Limb (tissue), 2 donors: ENCODE measurements at regions not wholly inside any gene's neighbourhood (a gene's known extent, or its start where the extent isn't known, plus 50 kb on each side); places are given as distances from the start of the nearest gene placed in this dataset.

Source experiments
- DNase-seq, 2 donors: peaks; one replicate each; pipeline ENCODE4 v3.0.0-alpha.2; 2016; ENCODE audit errors: extremely low spot score in 2 of 2

DNA sequence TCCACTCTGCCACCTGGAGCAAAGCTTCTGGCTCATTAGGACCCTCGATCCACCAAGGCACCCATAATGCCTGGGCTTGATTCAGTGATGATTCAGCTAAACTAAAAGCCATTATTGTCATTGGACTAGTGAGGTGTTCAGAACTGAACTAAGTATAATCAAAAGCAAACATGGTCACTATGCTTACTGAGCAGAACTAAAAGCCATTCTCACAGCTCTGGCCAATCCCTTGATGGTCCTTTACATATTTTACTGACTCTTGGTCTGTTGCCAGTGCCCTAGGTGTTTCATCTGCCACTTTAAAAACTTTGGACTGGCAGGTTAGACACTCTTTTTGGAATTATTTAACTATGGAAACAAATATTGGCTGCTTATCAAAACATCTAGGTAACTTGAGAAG lies 703.5 kb downstream of the FAT4 start:
- no peak for DNase-seq

DNA sequence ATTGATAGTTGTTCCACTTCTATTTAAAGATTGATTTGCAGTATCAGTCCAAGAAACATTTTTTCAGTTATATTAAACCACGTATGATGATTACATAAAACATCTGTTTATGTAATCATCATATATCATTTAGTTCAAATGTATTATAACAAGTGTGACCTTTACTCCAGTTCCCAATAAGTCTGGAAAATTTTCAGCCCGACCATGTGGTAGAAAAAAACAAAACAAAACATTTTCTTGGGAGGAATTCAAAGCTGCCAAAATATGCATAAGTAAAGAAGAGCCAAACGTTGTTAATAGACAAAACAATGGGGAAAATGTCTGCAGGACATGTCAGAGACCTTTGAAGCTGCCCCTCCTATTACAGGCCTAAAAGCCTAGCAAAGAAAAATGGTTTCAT lies 709.1 kb downstream of the FAT4 start:
- DNase-seq, result peak in 1 of 2 donors; percentile 13

DNA sequence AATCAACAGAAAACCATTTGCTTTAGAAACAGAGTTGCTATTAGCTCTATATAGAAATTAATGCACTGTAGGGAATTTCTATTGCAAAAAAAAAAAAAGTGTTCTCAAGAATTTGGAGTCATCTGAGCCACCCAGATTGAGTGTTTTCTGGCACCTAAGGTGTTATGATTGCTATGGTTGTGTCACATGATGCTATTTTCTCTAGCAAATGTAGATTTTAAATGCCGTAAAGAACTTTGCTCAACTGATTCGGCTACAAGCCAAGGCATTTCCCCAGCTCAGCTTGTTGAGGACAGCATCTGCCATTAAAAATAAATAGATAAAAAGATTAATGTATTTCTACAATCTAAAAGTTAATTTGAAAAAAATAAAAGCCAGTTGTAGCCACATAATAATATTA lies 712.8 kb downstream of the FAT4 start:
- DNase-seq, result no peak

DNA sequence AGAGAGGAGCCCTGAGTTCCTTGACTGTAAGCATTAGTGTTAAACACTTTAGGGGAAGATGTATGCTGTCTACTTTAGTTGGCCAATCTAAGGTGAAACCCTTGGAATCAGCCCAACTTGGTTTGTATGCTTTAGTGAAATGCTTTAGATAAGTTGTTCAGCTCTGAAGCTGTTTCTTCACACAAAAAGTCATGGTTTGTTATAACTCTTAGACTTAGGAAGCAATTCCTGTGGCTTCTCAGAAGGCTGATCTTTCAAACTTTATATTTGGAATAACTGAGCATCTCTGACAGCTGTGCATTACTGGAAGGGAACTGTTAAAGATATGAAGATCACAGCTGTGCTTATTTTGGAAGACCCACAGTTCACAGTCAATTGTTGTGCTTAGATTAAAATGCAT lies 714.1 kb downstream of the FAT4 start:
- peak in 1 of 2 donors; percentile 52 for DNase-seq

DNA sequence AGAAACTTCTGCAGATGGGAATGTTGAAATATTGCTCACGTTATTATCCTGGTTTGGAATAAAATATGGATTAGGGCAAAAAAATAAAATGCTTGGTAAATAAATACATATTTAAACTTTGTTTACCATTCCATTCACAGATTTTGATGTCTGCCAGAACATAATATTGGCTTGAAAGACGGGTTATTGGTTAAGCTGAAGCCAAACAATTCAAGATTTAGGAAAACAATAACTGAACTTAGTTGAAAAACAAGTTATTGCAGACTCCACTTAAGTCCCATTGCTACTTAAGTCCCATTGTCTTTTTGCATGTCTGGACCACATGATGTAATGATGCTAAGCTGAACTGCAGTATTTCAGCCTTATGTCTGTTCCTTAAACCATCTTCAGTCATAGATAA lies 722.5 kb downstream of the FAT4 start:
- DNase-seq, result no peak

DNA sequence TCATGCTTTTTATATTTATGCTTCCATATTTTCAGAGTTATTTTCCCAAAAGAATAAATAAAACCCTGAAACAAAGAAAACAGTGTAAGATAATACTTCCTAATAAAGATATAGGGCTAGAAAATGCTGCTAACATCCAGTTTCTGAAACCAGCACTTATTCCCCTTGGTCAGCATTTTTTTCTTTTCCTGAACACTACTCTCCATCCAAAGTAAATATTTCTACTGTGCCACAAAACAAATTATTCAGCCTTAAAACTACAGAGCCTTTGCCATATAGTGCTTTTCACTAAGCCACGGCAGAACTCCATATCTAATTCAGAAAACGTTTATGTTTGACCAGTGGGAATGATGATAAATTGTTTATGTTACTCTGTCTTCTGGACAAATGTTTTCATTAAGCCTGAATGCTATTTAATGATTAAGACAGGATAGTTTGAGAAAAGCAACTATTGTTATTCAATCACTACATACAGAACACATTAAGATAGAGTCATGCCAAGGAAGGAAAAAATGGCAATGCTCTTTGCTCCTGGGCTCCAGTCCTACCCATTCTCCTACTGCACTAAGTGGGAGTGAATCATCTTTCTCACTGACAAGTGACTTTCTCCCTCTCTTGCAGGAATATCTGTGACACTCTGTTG lies 723.9 kb downstream of the FAT4 start:
- DNase-seq, result peak in 1 of 2 donors; percentile 10

DNA sequence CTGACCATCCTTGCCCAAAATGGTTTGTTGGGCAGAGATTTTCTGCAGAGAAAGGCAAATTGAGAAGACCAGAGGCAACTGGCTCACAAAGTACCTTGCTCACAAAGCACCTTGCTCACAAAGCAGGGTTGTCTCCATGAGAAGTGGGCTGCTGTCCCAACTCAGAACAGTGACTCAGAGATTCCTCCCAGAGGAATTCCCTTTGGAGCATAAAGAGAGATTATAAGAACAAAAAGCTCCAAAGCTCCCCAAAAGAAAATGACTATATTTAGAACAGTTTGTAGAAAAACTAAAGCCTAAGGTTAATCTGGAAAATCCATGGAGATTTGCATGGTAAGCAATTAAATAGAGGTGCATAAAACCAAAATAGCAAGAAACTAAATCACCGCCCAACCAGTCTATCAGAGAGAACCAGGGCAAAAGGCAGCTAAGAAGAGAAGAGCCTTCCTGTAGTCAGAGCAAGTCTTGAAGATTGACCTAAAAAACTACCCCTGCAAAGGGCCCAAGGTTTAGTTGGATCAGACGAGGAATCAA lies 731.4 kb downstream of the FAT4 start:
- no peak for DNase-seq

DNA sequence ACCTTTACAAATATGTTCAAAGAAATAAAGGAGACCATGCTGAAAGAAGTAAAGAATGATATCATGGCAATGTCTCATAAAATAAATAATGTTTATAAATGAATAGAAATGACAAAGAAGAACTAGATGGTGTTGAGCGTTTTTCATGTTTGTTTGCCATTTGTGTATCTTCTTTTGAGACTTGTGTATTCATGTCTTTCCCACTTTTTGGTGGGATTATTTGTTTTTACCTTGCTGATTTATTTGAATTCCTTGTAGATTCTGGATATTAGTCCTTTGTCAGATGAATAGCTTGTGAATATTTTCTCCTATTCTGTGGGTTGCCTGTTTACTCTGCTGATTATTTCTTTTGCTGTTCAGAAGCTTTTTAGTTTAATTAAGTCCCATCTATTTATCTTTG lies 732.4 kb downstream of the FAT4 start:
- no peak for DNase-seq

DNA sequence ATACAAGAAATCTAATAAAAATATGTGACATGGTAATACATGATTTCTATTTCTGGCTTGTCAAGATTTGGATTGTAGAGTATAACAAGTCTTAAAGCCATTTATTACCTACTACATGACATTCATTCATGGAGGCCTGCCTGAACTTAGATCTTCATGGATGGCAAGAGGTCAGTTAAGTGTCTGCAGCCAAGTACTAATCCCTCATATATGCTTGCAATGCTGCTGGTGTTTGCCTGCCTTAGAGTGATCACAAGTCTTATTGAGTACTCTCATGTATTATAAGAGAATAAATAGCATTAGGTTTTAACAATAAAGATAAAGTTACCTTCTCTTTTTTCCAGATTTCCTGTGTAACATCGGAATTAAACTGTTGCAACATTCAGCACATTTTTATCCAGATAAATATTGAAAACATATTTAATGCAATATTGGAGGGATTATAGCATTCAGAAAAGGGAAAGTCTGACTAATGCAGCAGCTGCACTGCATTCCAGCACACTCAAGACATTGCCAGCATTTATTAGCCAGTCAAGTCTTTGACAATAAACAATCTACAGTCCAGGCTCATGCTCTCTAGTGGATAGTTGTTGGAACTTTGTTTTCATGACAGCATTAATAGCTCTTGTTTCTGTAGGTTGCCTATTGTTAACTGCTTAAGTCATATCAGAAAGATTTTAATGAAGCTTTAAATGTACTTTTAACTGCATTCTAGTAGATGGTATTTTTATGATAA lies 737.1 kb downstream of the FAT4 start:
- peak; percentile 38 to 94 for DNase-seq

DNA sequence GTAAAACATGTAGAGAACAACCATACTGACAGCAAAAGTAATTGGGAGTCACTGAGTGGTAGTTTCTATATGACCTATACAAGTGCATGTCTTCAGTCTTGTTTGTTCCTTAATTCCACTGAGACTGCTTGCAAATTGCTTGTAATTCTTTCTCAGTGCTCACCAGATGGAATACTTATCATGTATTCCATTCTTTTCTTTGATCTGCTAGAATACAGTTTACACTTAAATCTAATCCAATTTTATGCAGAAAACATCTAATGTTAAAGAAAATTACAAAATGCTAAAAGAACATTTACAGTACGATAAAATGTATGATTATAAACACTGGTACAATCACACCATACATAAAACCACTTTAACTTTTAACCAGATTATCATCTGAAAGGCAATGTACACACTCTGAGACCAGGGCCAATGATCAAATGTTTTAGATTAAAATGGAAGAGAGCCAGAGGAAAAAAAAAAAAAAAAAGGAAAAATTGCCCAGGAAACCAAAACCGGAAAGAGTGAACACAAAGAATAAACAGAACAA lies 741.4 kb downstream of the FAT4 start:
- no peak for DNase-seq

DNA sequence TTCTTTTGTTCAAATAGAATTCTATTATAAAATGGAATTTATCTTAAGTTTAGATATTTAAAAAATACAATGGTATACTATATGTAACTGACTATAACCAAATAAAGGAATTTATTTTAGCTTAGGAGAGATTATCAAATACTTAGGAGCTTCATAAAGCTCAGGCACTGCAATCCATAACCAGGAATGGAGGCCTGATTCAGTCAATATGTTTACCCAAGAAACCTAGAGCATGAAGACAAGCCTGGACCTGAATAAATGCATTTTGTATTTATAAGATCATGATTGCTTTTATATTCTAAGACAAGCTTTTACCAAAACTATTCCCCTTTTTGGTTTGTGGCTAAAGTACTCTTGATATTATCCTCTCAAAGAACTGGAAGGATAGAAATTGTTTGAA lies 742.6 kb downstream of the FAT4 start:
- no peak for DNase-seq

DNA sequence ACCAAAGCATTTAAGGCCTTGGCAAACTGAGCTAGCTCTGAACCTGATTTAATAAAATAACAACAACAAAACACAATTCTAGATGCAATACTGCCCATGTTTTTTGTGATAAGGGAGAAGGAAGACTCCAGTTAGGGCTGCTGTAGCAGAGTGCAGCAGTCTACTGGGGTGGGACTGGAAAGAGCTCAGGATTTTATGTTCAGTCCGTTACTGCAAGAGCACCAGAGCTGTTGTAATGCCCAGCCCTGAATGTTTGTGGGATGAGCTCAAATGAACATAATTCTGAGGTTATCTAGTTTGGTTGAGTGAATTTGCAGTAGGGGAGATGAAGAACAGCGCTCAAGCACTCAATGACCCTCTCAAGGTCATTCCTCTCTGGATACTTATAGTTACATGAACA lies 743.8 kb downstream of the FAT4 start:
- no peak for DNase-seq

DNA sequence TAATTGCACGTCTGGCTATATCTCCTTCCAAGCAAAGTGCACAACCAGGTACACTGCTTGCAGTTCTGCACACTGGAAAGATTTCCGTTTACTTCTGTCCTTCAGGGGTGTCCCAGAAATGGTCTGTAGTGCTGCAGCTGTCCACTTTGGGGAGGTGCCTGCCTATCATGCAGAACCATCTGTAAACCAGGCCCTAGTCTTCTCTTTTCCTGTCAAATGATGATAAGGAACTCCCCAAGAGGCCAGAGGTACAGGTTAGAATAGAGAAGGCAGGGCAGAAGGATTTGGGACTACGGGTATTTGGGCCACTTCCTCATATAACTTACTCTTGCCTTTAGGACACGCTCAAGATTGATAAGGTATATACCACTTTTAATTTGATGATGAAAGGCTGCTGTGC lies 746.9 kb downstream of the FAT4 start:
- no peak for DNase-seq

DNA sequence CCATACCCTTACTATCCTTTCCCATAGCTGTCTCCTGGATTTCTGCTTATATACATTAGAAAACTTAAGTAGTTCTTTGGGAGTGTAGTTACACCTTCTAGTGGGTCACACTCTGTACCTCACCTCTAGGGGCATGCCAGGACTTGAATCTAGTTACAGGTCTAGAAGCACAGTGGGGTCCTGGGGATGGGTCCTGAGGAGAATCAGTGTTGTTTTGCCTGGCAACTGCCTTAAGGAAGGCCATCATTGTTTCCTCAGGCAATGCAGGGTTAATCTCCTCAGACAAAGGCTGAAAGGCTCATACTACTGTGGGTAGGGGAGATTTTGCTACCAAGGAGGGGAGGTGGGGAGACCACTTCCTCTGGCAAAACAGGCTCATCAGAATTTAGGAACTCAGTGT lies 750.3 kb downstream of the FAT4 start:
- no peak for DNase-seq

DNA sequence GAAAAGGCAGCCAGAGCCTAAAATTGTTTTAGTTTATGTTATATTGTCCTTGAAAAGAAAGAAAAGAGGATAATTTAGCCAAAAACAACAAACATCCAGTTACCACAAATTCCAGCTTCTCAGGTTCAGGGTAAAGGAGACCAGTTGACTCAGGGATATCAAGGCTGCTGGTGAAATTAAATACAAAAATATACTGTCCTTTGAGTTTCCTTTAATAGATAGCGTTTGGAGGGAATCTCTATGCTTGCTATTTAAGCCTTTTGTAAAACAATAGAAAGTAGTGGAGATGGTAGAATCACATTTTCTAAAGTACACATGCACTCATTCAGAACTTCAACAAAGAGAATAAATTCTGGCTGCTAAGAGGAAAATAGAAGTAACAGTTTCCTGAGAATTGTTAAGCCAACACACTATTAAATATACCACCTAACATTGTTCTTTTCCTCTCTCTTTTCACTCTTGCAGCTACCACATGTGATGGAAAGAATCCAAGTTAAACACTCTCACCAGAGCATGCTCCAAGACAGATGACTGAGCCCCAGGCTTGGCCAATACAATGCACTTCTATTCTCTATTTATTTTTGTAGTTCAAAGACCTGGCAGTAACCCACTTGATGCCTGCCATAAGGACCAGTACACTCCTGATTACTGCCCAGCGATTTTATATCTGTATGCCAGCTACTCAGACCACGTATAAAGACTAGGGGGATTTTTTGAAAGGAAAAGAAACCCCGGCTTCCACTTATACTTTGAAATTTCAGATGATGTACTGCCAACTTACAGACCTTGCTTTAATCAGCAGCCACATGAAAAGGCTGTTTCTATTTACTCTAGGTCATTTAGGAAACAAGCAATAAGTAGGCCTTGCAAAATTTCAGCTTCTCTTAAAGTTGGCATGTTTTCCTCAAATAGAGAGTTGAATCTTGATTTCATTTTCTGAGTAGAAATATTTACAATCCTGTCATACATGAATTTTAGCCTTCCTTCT lies 756.9 kb downstream of the FAT4 start:
- DNase-seq, result peak; percentile 41 to 60

DNA sequence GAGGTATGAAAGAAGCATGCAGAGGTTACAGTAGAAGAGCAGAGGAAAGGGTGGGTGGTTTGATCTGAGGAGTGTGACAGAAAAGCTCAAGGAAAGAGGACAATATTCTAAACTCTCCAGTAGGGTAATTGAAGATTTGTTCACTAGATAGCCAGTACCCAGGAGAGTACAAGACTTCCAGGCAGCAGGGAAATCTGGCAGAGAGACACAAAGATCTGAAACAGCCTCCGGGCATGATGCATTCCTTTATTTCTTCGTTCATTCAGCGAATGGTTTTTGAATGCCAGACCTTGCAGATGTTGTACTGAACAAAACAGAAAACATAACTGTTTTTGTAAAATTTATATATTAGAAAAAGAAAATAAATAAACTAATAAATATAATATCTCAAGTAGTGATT lies 766.6 kb downstream of the FAT4 start:
- no peak for DNase-seq

DNA sequence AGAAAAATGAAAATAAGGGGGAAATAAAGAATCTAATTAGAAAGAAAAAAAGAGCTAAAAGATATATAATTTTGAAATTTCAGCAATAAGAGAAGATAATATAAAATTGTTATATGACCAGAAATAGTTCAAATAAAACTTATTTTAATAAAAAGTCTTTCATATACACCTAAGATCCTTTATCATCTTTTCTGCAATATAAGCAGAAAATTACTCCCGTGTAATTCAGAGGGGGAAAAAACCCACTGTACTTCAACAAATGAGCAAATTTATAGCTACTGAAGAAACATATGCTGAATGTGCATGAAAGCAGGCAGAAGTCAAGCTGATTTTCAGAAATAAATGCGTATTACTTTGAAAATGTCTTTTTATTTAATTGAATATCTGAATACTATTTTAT lies 771.3 kb downstream of the FAT4 start:
- DNase-seq, result no peak

DNA sequence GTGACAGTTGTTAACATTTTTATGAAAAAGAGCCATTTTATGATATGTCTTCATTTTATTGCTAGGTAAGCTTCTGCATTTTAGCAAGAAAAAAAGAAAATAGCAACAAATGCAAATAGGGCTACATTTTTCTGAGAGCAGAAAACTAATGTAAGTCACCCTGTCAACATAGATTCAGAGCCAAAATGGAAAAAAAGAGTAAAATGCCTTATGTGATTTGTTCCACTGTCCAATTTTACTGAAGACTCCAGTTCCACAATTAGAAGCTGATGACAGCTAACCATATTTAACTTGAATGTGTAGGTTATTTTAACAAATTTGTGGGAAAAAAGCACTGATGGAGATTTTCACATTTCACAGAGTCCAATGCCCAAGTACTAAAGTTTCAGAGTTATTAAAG lies 772.3 kb downstream of the FAT4 start:
- no peak for DNase-seq

DNA sequence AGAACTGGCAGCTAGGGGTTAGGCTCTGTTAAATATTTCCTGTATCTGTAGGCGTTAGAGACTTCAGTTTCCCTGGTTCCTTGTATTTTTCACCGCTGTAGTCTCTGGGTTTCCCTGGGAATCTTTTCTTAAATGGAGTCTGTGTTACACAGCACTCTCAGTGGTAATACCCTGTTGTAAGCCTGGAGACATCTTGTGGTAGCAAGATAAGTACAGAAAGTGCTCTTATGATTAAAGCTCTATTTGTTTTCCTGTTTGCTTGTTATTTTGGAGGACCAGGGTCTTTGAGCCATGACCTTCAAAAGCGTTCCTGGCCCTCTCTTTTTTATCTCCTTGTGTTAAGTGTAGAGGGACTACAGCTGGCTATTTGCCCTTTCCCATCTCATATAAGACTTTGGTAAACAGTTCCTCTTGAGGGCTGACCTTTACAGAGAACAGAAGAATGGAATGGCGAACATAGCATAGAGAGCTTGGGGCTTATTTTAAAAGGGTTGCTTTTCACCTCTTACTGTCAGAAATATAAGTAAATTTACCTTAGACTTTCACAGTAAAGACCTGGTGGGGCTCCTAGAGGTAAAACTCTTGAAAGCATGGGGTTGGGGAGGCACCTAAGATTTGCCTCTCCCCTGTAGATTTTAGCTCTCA lies 782.5 kb downstream of the FAT4 start:
- no peak for DNase-seq

DNA sequence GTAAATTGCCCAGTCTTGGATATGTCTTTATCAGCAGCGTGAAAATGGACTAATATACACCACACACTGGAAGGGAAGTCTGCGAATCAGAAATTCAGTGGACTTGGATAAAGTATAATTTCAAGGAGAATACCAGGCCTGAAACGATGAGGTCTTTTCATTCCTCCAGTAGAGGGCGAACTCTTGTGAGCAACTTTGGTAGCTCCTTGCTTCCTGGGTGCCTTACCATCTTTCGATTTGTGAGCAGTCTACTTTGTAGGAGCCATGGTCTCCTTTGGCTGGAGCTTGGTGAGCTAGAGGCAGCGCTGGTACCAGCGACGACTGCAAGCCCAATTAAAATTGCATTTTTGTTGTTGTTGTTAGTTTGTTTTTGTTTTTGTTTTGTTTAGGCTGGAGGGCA lies 791.9 kb downstream of the FAT4 start:
- no peak for DNase-seq

DNA sequence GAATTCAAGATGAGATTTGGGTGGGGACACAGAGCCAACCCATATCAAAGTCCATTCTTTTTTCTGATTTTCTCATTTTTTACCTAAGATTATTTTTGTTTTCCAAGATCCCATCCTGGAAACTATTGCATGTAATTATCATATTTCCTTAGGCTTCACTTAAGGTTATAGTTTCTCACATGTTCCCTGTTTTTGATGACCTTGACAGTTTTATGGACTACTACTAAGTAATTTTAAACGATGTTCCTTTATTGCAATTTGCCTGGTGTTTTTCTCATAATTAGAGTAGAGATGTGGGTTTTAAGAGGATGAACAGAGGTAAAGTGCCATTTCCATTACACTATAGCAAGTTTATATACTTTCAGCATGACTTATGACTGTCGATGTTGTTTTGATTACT lies 795.1 kb downstream of the FAT4 start:
- DNase-seq, result no peak
